NCI-H2171 treated with DMSO at 0.1 percent for 48 hours (cell line): ENCODE measurements at regions not wholly inside any gene's neighbourhood (a gene's known extent, or its start where the extent isn't known, plus 50 kb on each side); places are given as distances from the start of the nearest gene placed in this dataset.

ENCODE experiments used
- DNase-seq: peaks from one replicate; lab custom pipeline; 2025; lab: John Stamatoyannopoulos, UW

DNA sequence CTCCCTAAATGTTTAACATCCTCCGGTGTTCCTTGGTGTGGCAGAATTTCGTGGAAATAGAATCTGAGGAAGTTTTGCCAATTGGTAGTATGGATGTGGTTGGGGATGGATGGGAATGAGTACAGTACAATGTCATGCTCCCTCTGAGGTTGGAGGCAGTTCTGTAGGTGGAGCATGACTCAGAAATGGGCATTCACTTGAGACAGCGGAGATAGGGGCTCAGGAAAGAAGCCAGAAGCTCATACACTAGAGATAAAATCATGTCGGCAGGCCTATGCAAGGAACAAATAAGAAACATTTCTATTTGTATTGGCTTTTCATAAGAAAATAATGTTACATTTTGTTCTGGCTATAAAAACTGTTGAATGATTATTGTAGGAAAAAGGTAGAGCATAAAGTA is 196.0 kb downstream of the URB2 start:
- no peak for DNase-seq

DNA sequence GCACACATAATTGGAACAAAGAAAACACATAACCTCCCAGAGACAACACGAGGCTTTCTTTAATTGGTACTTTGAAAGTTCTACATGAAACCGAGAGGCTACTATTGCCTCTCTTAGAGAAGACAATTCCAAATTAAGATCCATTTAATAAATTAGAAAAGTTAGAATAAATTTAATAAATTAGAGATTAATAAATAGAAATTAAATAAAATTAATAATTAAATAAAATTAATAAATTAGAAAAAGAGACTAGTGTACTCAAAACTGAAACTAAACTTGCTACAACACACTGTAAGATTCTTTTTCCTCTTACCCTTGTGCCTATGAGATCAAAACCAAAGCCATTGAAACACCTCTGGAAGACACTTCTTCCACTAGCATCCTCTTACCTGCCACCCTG is 199.0 kb downstream of the URB2 start:
- no peak for DNase-seq

DNA sequence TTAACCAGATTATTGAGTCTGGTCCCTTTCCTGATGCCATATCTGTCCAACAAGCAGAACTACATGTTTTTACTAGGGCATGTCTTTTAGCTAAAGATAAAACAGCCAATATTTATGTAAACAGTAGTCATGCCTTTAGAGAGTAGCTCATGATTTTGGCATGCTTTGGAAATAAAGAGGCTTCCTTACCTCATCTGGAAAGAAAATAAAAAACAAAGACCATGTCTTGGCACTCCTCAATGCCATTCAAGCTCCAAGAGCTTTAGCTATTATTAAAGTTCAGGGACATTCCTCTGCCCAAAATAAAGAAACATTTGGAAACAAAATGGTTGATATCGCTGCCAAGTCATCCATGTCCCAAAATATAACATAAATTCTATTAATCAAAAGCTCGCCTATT is 202.4 kb downstream of the URB2 start:
- DNase-seq: no peak

DNA sequence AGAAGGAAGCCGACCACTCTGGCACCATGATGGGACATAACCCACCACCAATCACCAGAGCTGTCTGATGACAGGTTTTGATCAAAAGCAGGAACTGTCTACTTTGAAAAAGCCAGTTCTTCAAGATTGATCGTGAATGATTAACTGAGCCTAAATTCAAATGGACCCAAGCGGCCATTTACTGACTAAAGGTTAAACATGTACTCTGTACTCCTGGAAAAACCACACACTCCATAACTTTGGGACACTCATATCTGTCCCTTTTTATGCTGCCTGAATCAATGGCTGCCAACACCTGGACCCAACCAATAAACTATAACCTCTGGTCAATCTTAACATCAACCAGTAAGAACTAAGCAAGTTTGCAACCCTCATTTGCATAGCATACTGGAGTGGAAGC is 206.6 kb downstream of the URB2 start:
- no peak for DNase-seq

DNA sequence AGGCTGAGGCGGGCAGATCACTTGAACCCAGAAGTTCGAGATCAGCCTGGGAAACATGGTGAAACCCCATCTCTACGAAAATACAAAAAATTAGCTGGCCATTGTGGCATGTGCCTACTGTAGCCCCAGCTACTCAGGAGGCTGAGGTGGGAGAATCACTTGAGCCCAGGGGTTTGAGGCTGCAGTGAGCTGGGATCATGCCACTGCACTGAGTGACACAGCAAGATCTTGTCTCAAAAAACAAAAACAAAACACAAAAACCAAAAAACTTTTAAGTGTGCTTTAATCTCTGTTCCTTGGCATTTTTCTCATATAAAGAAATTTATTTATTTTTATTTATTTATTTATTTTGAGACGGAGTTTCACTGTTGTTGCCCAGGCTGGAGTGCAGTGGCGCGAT is 208.2 kb downstream of the URB2 start:
- DNase-seq: no peak

DNA sequence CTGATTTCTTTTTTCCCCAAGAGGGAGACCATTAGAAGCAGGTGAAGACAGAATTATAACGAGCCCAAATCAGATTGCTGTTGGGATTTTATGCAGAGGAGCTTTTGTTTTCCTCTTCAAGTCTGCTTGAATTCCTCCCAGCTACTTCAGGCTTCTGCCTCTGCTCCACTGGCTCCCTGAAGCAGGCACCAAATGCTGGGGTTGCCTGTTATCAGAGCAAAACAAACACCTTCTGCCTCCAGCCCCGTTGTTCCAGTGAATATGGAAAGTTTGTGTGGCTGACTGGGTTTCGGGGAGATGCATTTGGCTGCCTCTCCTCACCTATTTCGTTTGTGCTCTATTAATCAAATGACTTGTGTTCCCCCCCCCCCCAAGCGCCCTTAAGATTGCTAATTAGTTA is 209.2 kb downstream of the URB2 start:
- peak; percentile 31 for DNase-seq

DNA sequence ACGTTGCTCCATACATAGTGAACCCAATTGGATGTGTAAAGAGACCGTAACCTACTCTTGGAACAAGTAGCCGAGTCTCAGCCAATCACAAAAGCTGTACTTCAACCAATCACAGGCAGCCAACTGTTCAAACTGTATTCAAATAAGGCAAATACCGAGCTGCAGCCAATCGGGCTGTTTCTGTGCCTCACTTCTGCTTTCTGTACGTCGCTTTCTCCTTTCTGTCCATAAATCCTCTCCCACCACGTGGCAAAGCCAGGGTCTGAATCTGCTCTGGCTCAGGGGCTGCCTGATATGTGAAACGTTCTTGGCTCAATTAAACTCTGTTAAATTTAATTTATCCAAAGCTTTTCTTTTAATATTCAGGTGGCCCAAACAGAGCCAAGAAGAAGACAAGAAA is 210.3 kb downstream of the URB2 start:
- DNase-seq: no peak

DNA sequence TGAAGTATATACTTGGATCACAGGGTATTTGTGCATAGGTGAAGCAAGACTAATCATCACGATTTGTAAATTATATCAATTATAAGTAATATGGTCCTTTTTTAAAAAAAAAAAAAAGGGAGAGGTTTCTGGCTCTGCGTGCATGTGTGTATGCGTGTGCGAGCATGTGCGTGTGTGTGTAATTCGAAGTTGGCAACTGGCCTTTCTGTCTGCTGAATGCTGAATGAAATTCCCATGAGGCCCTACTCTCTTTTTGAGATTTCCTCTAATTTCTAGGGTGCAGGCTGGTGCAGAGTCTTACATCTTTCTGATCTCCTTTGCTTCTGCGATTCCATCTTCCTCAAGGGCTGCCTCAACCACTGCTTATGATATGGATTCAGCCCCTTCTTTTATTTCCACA is 212.2 kb downstream of the URB2 start:
- no peak for DNase-seq

DNA sequence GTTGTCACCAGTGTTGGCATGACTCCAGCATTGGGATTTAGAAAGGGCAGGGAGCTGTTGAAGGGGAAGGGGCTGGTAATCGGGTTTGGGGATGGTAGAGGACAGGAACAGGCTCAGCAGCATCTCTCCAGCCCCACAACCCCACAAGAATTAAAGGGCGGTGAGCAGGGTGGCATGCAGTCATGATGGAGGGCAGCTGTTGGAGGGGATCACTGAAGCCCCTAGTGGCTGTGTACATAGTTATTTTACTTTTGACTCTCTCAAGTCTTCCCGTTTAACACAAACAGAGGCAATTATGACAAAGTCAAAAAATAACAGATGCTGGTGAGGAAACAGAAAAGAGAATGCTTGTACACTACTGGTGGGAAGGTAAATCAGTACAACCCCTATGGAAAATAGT is 213.8 kb downstream of the URB2 start:
- no peak for DNase-seq

DNA sequence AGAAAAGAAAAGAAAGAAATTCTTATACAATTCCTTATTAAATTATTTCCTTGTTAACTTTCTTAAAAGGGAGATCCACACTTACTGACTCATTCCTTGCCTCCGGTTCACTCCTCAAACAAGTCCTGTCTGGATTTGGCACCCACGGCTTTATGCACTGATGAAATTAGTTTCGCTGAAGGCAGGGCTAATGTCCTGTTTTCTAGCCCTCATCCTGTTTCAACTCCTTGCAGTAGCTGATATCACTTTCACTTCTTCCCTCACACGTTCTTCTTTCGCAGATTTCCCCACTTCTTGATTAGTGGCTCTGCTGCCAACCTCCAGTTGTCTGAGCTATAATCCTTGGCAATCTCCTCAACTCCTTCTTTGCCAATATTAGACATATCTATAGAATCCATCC is 215.2 kb downstream of the URB2 start:
- no peak for DNase-seq

DNA sequence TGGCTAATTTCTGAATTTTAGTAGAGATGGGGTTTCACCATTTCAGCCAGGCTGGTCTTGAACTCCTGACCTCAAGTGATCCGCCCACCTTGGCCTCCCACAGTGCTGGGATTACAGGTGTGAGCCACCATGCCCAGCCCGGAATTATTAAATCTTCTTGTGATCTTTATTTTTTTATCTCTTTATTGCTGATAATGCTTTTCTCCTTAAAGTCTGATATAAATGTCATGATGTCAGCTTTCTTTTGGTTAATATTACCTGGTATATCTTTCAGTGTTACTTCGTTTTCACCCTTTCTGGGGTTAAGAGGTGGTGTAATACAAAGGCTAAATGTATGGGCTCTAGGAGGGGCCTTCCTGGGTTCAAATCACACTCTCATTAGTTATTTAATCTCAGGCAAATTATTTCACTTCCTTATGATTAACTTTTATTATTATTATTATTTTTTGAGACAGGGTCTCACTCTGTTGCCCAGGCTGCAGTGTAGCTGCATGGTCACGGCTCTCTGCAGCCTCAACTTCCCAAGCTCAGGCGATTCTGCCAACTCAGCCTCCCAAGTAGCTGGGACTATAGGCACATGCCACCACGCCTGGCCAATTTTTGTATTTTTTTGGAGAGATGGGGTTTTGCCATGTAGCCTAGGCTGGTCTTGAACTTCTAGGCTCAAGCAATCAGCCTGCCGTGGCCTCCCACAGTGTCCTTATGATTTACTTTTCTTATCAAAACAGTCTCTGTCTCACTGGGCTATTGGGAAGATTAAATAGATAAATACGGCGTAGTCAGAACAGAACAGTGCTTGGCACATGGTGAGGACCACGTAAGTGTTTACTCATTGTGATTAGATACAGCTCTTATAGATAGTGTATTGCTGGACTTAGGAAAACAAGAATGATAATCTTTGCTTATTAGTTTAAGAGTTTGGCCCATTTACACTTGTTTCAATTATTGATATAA is 216.5 kb downstream of the URB2 start:
- DNase-seq: no peak

DNA sequence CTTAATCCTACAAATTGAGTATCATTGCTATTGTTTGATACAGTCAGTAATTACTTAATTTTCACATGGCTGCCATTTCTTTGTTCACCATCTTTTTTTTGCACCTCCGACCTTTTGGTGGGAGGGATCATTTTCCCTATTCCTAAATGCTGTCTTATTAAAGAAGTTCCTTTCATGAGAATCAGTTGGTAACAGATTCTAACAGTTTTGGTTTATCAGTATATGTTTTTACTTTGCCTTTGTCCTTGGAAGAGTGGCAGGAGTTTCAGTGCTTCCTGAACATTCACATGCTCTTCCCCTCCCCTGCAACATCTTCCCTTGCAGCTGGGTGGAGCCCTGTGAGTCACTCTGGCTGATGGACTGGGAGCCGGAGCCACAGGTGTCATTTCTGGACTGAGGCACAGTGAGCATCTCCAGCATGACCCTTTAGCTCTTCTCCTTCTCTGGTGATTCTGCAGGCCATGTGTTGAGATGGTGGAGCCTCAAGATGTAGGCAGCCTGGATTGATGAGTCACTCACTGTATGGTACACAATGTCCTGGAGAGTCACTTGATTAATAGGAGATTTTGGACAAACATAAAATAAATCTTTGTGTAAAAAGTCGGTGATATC is 217.7 kb downstream of the URB2 start:
- DNase-seq: no peak

DNA sequence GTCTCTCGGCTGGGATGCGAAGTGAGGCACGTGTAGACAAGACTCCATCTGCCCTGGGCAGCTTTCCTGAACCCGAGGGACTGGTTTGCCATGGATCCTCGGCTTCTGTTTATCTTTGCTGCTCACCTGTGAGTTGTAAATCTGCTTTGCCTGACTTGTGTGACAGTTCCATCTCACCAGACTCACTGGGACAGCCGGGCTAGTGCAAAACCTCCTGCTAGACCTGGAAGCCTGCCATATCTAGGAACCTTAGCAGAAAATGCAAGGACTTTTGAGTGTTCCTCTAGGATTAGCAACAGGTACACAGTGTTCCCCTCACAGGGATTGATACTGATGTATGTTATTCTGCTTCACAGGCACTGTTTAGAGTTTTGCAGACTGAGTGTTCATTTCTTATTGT is 218.6 kb downstream of the URB2 start:
- DNase-seq: peak; percentile 96

DNA sequence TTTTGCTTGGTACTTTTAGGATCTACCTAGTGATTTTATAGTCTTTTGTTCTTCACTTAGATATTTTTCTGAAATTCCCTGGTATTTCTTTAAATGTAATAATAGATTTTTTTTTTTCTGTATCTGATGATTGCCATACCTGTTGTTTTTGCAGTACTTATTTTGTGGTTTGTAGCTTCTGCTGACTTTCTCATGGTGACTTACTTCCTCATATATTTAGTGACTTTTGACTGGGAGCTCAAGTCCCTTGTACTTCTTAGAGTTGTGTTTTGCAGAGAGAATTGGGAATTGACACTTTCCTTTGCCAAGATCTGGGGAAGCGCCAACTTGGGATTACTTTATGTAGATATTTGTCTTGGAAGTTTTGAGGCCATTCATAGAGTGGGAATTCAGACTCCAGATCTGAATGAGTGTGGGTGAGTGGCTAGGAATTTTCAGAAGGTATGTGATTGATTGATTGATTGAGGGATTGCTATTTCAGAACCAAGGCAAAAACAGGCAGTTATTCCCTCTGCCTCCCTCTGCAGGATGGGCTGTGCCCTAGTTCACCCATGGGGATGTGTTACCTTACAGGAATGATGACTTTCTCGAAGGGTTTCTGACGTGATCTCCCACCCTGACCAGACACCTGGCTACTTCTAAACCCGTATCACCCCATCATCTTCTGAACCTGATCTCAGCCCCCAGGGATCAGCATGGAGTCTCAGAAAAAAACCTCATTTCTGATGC is 219.5 kb downstream of the URB2 start:
- DNase-seq: no peak

DNA sequence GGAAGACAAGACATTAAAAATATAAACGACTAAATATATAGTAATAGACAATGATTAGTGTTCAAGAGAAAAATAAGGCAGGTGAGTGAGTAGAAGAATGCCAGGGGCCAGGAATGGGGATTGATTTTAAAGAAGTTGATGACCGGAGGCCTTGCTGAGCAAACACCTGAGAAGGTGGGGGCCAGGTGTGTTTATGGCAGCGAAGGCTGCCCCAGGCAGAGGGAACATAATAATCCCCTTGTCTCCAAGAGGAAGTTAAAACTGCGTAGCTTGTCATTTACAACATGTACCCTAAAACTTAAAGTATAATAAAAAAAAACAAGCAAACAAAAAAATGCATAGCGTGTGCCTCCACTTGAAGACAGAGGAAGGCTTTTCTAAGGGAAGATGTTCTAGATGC is 220.3 kb downstream of the URB2 start:
- no peak for DNase-seq

DNA sequence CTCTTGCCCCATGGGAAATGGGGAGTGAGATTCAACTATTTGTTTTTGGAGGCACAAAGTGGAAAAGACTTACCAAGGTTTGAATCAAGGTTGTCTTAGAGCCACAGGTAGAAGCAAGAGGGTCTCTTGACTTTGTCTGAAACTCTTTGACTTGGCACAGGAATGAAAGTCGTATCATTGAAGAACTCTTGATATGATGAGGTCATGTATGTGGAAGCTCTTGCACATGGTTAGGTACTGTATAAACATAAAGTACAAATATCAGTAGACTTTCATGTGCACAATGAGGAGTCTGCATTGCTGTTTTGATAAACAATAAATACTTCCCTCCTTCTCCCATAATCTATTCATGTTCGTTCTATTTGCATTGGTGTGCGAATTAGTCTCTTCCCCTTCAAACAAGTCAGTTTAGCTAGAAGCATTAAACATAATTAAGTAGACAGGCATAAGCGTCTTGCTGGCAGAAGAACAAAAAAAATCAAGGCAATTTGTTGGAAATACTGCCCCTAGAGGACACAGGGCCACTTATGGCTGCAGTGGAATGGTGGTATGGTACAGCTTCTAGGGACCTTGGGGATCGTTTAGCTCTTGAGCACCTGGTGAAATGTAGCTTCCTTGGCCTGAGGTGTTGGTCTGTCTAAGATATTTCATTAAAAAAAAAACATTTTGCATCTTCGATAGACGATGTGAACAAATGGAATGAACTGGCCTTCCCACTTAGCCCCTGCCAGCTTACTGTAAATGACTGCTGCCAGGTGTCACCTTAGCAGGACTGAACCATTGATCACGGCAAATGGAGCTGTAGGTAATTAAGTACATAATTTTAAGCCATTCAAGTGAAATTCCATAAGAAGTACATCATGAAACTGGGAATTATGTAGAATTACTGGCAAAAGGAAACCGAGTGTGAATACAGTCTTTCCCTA is 218.0 kb upstream of the GALNT2 start:
- DNase-seq: peak; percentile 58

DNA sequence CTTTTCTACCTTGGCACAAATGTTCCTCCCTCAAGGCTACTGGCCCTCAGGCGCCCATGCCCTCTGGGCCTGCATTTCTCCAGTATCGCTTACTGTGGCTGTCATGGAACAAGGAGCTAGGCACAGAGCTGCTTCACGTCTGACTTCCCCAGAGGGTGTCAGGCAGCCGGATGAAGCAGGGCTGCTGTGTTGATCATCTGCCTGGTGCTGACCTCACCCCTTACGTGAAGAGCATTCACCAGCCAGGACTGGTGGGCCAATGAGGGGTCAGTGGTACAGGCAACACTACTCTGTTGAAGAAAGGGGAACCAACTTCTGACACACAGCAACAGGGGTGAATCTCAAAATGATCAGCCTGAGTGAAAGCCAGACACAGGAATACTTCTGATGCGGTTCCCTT is 215.5 kb upstream of the GALNT2 start:
- no peak for DNase-seq

DNA sequence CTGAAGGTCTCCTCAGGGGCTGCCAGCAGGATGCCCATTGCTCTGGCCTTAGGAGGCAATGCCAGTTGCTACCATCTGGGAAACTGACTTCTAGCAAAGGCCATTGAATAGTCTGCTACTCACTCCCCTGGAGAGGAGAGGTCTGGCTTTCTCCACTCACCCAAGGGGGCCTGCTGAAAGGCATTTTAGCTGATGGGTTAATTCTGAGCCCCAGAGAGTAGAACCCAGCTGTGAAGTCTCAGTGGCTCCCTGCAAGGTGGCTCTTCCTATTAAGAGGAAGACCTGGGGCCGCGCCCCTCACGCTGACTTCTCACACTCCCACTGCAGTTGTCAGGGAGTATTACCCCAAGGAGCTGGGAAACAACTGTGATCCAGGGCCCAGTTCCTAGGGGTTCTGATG is 213.3 kb upstream of the GALNT2 start:
- no peak for DNase-seq

DNA sequence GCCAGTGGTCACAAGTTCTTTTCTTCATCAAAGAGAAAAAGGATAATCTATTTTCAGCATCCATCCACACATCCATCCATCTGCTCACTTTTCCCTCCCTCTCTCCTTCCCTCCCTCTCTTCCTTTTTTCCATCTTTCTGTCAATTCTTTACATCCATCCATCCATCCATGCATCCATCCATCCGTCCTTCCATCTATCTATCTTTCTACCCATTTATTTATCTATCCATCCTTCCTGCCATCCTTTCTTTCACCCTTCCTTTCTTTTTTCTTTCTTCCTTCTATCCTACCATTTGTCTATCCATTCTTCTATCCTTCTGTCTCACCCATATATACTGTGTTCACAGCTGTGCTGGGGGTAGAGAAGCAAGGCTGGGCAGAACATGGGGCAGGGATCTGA is 212.4 kb upstream of the GALNT2 start:
- DNase-seq: no peak

DNA sequence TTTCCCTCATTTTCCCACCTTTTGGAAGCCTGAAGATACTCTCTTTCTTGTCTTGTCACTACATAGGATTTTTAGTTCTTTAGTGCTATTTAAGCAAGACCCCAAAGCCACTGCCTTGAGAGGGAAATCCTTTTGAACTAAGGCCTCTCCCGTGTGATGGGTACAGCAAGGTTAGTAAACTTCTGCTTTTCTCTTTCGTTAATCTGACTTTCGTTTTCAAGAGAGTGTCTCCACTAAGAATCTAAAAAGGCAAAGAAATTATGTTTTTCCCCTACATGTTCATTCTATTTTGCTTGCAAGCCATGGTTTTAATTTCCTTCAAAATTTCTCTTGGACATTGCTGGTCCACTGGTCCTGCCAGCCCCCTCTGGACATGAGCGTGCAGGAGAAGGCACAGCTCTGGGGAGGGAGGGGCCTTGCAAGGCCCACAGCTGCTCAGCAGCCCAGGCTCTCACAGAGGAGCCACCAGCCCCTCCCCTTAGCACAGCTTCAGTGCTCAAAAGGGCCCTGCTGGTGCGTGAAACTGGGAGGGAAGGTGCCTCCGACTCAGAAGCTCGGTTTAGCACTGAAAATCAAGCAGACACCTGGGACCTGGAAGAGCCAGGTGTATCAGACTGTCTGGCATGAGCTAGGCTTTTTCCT is 210.9 kb upstream of the GALNT2 start:
- no peak for DNase-seq

DNA sequence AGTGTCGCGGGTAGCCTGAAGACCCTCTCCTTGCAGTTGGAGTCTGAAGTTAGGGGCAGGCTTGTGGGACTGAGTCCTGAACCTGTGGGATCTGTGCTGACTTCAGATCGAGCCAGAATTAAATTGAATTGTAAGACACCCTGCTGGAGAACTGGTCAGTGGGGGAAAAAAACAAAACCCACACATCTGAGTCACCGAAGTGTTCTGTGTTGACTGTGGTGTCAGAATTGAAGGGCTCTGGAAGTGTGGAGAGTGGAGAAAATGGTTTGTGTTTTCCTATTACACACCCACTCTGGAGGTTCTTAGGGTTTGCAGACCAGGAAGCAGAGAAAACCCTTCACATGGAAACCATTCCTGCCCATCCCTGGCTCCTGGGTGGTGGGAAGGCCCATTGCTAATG is 209.5 kb upstream of the GALNT2 start:
- no peak for DNase-seq
